H1 (cell line): ENCODE measurements at regions not wholly inside any gene's neighbourhood (a gene's known extent, or its start where the extent isn't known, plus 50 kb on each side); places are given as distances from the start of the nearest gene placed in this dataset.

ENCODE experiments used
- CTBP2 ChIP-seq: IDR thresholded peaks from 2 replicates; pipeline ENCODE4 v1.7.0; 2011; ENCODE audit warnings: borderline replicate concordance, mild to moderate bottlenecking, moderate library complexity, mixed read lengths, low read length; ENCODE audit not compliant: insufficient read depth, insufficient read length

- no peak for TF ChIP-seq CTBP2
Observed at GRCh38 chr10:120300513-120300912, 156.5 kb upstream of the PLPP4 start (continued).
